Urinary bladder (tissue), 3 donors: ENCODE measurements at regions not wholly inside any gene's neighbourhood (a gene's known extent, or its start where the extent isn't known, plus 50 kb on each side); places are given as distances from the start of the nearest gene placed in this dataset.
"Not testable (repeated sequence)": the region's sequence is repeated elsewhere in the genome, so short reads cannot be mapped to it uniquely, and the experiment has no call there.

ENCODE experiments used
- DNase-seq: peaks from one replicate; pipeline ENCODE4 v3.0.0-alpha.2; 2015; ENCODE audit errors: extremely low spot score
- H3K27ac ChIP-seq: one replicate; pipeline ENCODE4 v1.5.1; 2013; ENCODE audit warnings: low read depth, mild to moderate bottlenecking, moderate library complexity
- H3K36me3 ChIP-seq: one replicate; pipeline ENCODE4 v1.6.1; 2013; ENCODE audit warnings: mild to moderate bottlenecking, moderate library complexity; ENCODE audit not compliant: insufficient read depth
- H3K4me1 ChIP-seq: one replicate; pipeline ENCODE4 v1.6.1; 2013; ENCODE audit warnings: mild to moderate bottlenecking, moderate library complexity; ENCODE audit not compliant: insufficient read depth
- H3K4me3 ChIP-seq: one replicate; pipeline ENCODE4 v1.5.1; 2013; ENCODE audit warnings: low read depth, low read length
- WGBS: extraction: QIAGEN DNeasy Blood & Tissue Kit; methylation state at CpG from one replicate; pipeline ENCODE4 v1.1.7; 2013; 5-methylcytosine and 5-hydroxymethylcytosine counted together
- donor health status: healthy with polysubstance abuse.
- donor health status: healthy.

GRCh38 chr5:34544403-34544802 is 111.7 kb upstream of the RAI14 start:
- Histone ChIP-seq H3K4me3 (no peak overlapping the region), H3K36me3 (no peaks in the 10 kb centered on the region), H3K27ac (no peak overlapping the region), H3K4me1 (no peaks in the 10 kb centered on the region)
- WGBS = 74% methylated on average over 1 of the region's 1 CpG
- DNase-seq = no peak

- Histone ChIP-seq H3K4me1 (no peaks in the 10 kb centered on the region), H3K27ac (no peak overlapping the region), H3K4me3 (no peak overlapping the region), H3K36me3 (no peaks in the 10 kb centered on the region)
- DNase-seq = no peak
- 76% methylated on average over 3 of the region's 3 CpGs for WGBS
Observed at GRCh38 chr5:34545164-34545563, 111.0 kb upstream of the RAI14 start.

- Histone ChIP-seq H3K36me3 (no peaks in the 10 kb centered on the region), H3K27ac (no peak overlapping the region), H3K4me1 (no peaks in the 10 kb centered on the region), H3K4me3 (no peak overlapping the region)
- no peak for DNase-seq
- 75% methylated on average over 2 of the region's 2 CpGs for WGBS
Observed at GRCh38 chr5:34545626-34546025, 110.5 kb upstream of the RAI14 start.

- Histone ChIP-seq H3K4me1 (no peaks in the 10 kb centered on the region), H3K27ac (no peak overlapping the region), H3K4me3 (no peak overlapping the region), H3K36me3 (no peaks in the 10 kb centered on the region)
- 99% methylated on average over 2 of the region's 2 CpGs for WGBS
- no peak for DNase-seq
Observed at GRCh38 chr5:34547300-34548085, 108.6 kb upstream of the RAI14 start.

- Histone ChIP-seq H3K36me3 (no peaks in the 10 kb centered on the region), H3K4me3 (no peak overlapping the region), H3K4me1 (no peaks in the 10 kb centered on the region), H3K27ac (no peak overlapping the region)
- WGBS = 92% methylated on average over 1 of the region's 1 CpG
- DNase-seq = no peak
Observed at GRCh38 chr5:34548086-34548403, 108.1 kb upstream of the RAI14 start.

GRCh38 chr5:34550247-34550646 is 105.9 kb upstream of the RAI14 start:
- Histone ChIP-seq H3K27ac (no peak overlapping the region), H3K4me1 (no peaks in the 10 kb centered on the region), H3K36me3 (no peaks in the 10 kb centered on the region), H3K4me3 (no peak overlapping the region)
- DNase-seq = no peak
- WGBS = 74% methylated on average over 2 of the region's 2 CpGs

- Histone ChIP-seq H3K4me1 (no peaks in the 10 kb centered on the region), H3K4me3 (no peak overlapping the region), H3K27ac (no peak overlapping the region), H3K36me3 (no peaks in the 10 kb centered on the region)
- 44% methylated on average over 3 of the region's 3 CpGs for WGBS
- no peak for DNase-seq
Observed at GRCh38 chr5:34550964-34551363, 105.2 kb upstream of the RAI14 start.

GRCh38 chr5:34551911-34552433 is 104.2 kb upstream of the RAI14 start:
- no peak for DNase-seq

GRCh38 chr5:34552686-34553085 is 103.4 kb upstream of the RAI14 start:
- H3K27ac ChIP-seq = no peak overlapping the region
- WGBS = 78% methylated on average over 3 of the region's 3 CpGs
- H3K36me3 ChIP-seq = no peaks in the 10 kb centered on the region
- no peak overlapping the region for H3K4me3 ChIP-seq
- H3K4me1 ChIP-seq = no peaks in the 10 kb centered on the region
- no peak for DNase-seq

More at GRCh38 chr5:34551911-34552433, 104.2 kb upstream of the RAI14 start:
- no peaks in the 10 kb centered on the region for H3K4me1 ChIP-seq
- H3K4me3 ChIP-seq = no peak overlapping the region
- H3K27ac ChIP-seq = no peak overlapping the region
- 35% methylated on average over 4 of the region's 4 CpGs for WGBS
- H3K36me3 ChIP-seq = no peaks in the 10 kb centered on the region

GRCh38 chr5:34553581-34553980 is 102.5 kb upstream of the RAI14 start:
- H3K4me3 ChIP-seq = no peak overlapping the region
- no peak overlapping the region for H3K27ac ChIP-seq
- WGBS = 69% methylated on average over 3 of the region's 3 CpGs
- H3K36me3 ChIP-seq = no peaks in the 10 kb centered on the region
- H3K4me1 ChIP-seq = no peaks in the 10 kb centered on the region
- DNase-seq = no peak

GRCh38 chr5:34554641-34555040 is 101.5 kb upstream of the RAI14 start:
- no peak for DNase-seq
- Histone ChIP-seq H3K4me3 (no peak overlapping the region), H3K36me3 (no peaks in the 10 kb centered on the region), H3K4me1 (no peaks in the 10 kb centered on the region), H3K27ac (no peak overlapping the region)
- 56% methylated on average over 5 of the region's 5 CpGs for WGBS

GRCh38 chr5:34555699-34556508 is 100.2 kb upstream of the RAI14 start:
- H3K4me1 ChIP-seq = no peaks in the 10 kb centered on the region
- no peaks in the 10 kb centered on the region for H3K36me3 ChIP-seq
- H3K27ac ChIP-seq = no peak overlapping the region
- no peak overlapping the region for H3K4me3 ChIP-seq
- DNase-seq = no peak
- 56% methylated on average over 10 of the region's 10 CpGs for WGBS

- Histone ChIP-seq H3K27ac (no peak overlapping the region), H3K36me3 (no peaks in the 10 kb centered on the region), H3K4me3 (no peak overlapping the region), H3K4me1 (no peaks in the 10 kb centered on the region)
- DNase-seq = no peak
- WGBS = 66% methylated on average over 2 of the region's 2 CpGs
Observed at GRCh38 chr5:34556509-34556782, 99.7 kb upstream of the RAI14 start.

GRCh38 chr5:34561581-34561980 is 94.5 kb upstream of the RAI14 start:
- not testable (repeated sequence) for H3K4me3 ChIP-seq, H3K36me3 ChIP-seq, H3K27ac ChIP-seq, DNase-seq, H3K4me1 ChIP-seq
- WGBS = 92% methylated on average over 2 of the region's 2 CpGs
